H9 (cell line): ENCODE measurements at regions not wholly inside any gene's neighbourhood (a gene's known extent, or its start where the extent isn't known, plus 50 kb on each side); places are given as distances from the start of the nearest gene placed in this dataset.
"Not testable (repeated sequence)": the region's sequence is repeated elsewhere in the genome, so short reads cannot be mapped to it uniquely, and the experiment has no call there.

Source experiments
- DNase-seq: peaks from one replicate; pipeline ENCODE4 v3.0.0-alpha.2; 2017
- H2AFZ ChIP-seq: one replicate; pipeline ENCODE4 v1.6.1; 2013; ENCODE audit warnings: mild to moderate bottlenecking, low read length, control low read depth, moderate library complexity
- H2AK5ac ChIP-seq: 2 replicates; pipeline ENCODE4 v1.6.1; 2013; ENCODE audit warnings: low read length, control low read depth, mixed read lengths; ENCODE audit not compliant: insufficient read length
- H2BK120ac ChIP-seq: one replicate; pipeline ENCODE4 v1.6.1; 2013; ENCODE audit warnings: low read depth, mild to moderate bottlenecking, low read length, control low read depth, inconsistent platforms; ENCODE audit not compliant: poor library complexity, severe bottlenecking
- H2BK12ac ChIP-seq: 2 replicates; pipeline ENCODE4 v1.6.1; 2013; ENCODE audit warnings: low read length, control low read depth, mixed read lengths, low read depth; ENCODE audit not compliant: insufficient read length
- H2BK15ac ChIP-seq: 2 replicates; pipeline ENCODE4 v1.6.1; 2013; ENCODE audit warnings: low read depth, low read length, control low read depth
- H2BK20ac ChIP-seq: one replicate; pipeline ENCODE4 v1.6.1; 2013; ENCODE audit warnings: low read depth, mild to moderate bottlenecking, low read length, control low read depth, inconsistent platforms; ENCODE audit not compliant: poor library complexity, severe bottlenecking
- H2BK5ac ChIP-seq: 2 replicates; pipeline ENCODE4 v1.6.1; 2013; ENCODE audit warnings: low read length, control low read depth, mixed read lengths; ENCODE audit not compliant: insufficient read length
- H3K14ac ChIP-seq: 2 replicates; pipeline ENCODE4 v1.6.1; 2013; ENCODE audit warnings: low read length, control low read depth; ENCODE audit not compliant: insufficient read depth
- H3K18ac ChIP-seq: 2 replicates; pipeline ENCODE4 v1.6.1; 2013; ENCODE audit warnings: low read depth, mild to moderate bottlenecking, mixed read lengths, low read length, control low read depth; ENCODE audit not compliant: insufficient read length
- H3K23ac ChIP-seq: 2 replicates; pipeline ENCODE4 v1.6.1; 2013; ENCODE audit warnings: low read length, control low read depth, mixed read lengths, low read depth; ENCODE audit not compliant: insufficient read length
- H3K23me2 ChIP-seq: 2 replicates; pipeline ENCODE4 v1.6.1; 2013; ENCODE audit warnings: low read depth, mild to moderate bottlenecking, mixed read lengths, low read length, control low read depth; ENCODE audit not compliant: insufficient read length, poor library complexity, severe bottlenecking
- H3K27ac ChIP-seq: 2 replicates; pipeline ENCODE4 v1.5.1; 2013; ENCODE audit warnings: low read length, control low read depth, mixed read lengths, low read depth; ENCODE audit not compliant: insufficient read length
- H3K27me3 ChIP-seq: 2 replicates; pipeline ENCODE4 v1.6.1; 2013; ENCODE audit warnings: low read length, control low read depth, inconsistent platforms; ENCODE audit not compliant: insufficient read depth
- H3K4ac ChIP-seq: 2 replicates; pipeline ENCODE4 v1.6.1; 2013; ENCODE audit warnings: low read depth, mild to moderate bottlenecking, control low read depth, inconsistent platforms, low read length, moderate library complexity
- H3K4me1 ChIP-seq: 2 replicates; pipeline ENCODE4 v1.6.1; 2013; ENCODE audit warnings: low read length, control low read depth, inconsistent platforms; ENCODE audit not compliant: insufficient read depth
- H3K4me2 ChIP-seq: 2 replicates; pipeline ENCODE4 v1.6.1; 2013; ENCODE audit warnings: low read length, control low read depth, mixed read lengths; ENCODE audit not compliant: insufficient read length, insufficient read depth
- H3K56ac ChIP-seq: 2 replicates; pipeline ENCODE4 v1.6.1; 2013; ENCODE audit warnings: low read depth, mild to moderate bottlenecking, mixed read lengths, low read length, control low read depth; ENCODE audit not compliant: insufficient read length
- H3K79me1 ChIP-seq: 2 replicates; pipeline ENCODE4 v1.6.1; 2013; ENCODE audit warnings: low read depth, mild to moderate bottlenecking, moderate library complexity, low read length, control low read depth, inconsistent platforms; ENCODE audit not compliant: insufficient read depth, poor library complexity, severe bottlenecking
- H3K79me2 ChIP-seq: 2 replicates; pipeline ENCODE4 v1.6.1; 2013; ENCODE audit warnings: low read length, control low read depth, inconsistent platforms; ENCODE audit not compliant: insufficient read depth
- H3K9ac ChIP-seq: 2 replicates; pipeline ENCODE4 v1.6.1; 2013; ENCODE audit warnings: low read length, control low read depth, mixed read lengths; ENCODE audit not compliant: insufficient read length; ENCODE audit errors: extremely low read depth
- H3K9me3 ChIP-seq: one replicate; pipeline ENCODE4 v1.6.1; 2013; ENCODE audit warnings: low read depth, low read length, inconsistent platforms; ENCODE audit not compliant: control insufficient read depth
- H3T11ph ChIP-seq: one replicate; pipeline ENCODE4 v1.6.1; 2013; ENCODE audit warnings: mild to moderate bottlenecking, low read length, control low read depth, inconsistent platforms
- H4K20me1 ChIP-seq: one replicate; pipeline ENCODE4 v1.6.1; 2013; ENCODE audit not compliant: control insufficient read depth, insufficient read length, insufficient read depth
- H4K5ac ChIP-seq: 2 replicates; pipeline ENCODE4 v1.6.1; 2013; ENCODE audit warnings: low read depth, mild to moderate bottlenecking, mixed read lengths, low read length, control low read depth; ENCODE audit not compliant: insufficient read length
- H4K8ac ChIP-seq: replicated peaks from 2 replicates; pipeline ENCODE4 v1.6.1; 2013; ENCODE audit warnings: low read length, control low read depth, mixed read lengths, low read depth; ENCODE audit not compliant: insufficient read length
- H4K91ac ChIP-seq: 2 replicates; pipeline ENCODE4 v1.6.1; 2013; ENCODE audit warnings: low read depth, mild to moderate bottlenecking, moderate library complexity, mixed read lengths, low read length, control low read depth; ENCODE audit not compliant: insufficient read length
- H3K27ac Mint-ChIP-seq, 3 experiments: 2 replicates in 2 of 3; 3 replicates in 1 of 3; pipeline ENCODE4 v1.8.0; 2020 to 2021; ENCODE audit warnings: mixed read lengths in 3 of 3, mild to moderate bottlenecking in 1 of 3, moderate library complexity in 1 of 3
- H3K27me3 Mint-ChIP-seq: 2 replicates; pipeline ENCODE4 v1.8.0; 2021; ENCODE audit warnings: low read depth, mild to moderate bottlenecking, moderate library complexity, mixed read lengths
- H3K36me3 Mint-ChIP-seq, 3 experiments: 2 replicates in 2 of 3; 3 replicates in 1 of 3; pipeline ENCODE4 v1.8.0; 2020 to 2021; ENCODE audit warnings: low read depth in 3 of 3, mixed read lengths in 3 of 3; ENCODE audit not compliant: insufficient read depth in 1 of 3
- H3K4me1 Mint-ChIP-seq, 2 experiments: 2 replicates each; pipeline ENCODE4 v1.8.0; 2020; ENCODE audit warnings: mixed read lengths in 2 of 2
- H3K4me3 Mint-ChIP-seq, 2 experiments: 2 replicates in 1 of 2; 3 replicates in 1 of 2; pipeline ENCODE4 v1.8.0; 2020 to 2021; ENCODE audit warnings: mild to moderate bottlenecking in 2 of 2, mixed read lengths in 2 of 2, moderate library complexity in 1 of 2
- H3K9me3 Mint-ChIP-seq, 2 experiments: 2 replicates in 1 of 2; 3 replicates in 1 of 2; pipeline ENCODE4 v1.8.0; 2020; ENCODE audit warnings: mild to moderate bottlenecking in 2 of 2, mixed read lengths in 2 of 2, moderate library complexity in 1 of 2
- WGBS: extraction: QIAGEN DNeasy Blood & Tissue Kit; methylation state at CpG from one replicate; pipeline ENCODE4 v1.1.7; 2013; ENCODE audit warnings: missing lambda C conversion rate, low lambda C conversion rate, mixed read lengths; ENCODE audit not compliant: insufficient read length; ENCODE audit errors: extremely low coverage; 5-methylcytosine and 5-hydroxymethylcytosine counted together
- TF ChIP-seq, protein P1 (sequence below): fragments of 200-600 bp; sonication (generic); conservative IDR thresholded peaks from 3 replicates; pipeline ENCODE4 v1.8.0; 2021; ENCODE audit warnings: antibody characterized with exemption, mild to moderate bottlenecking

DNA sequence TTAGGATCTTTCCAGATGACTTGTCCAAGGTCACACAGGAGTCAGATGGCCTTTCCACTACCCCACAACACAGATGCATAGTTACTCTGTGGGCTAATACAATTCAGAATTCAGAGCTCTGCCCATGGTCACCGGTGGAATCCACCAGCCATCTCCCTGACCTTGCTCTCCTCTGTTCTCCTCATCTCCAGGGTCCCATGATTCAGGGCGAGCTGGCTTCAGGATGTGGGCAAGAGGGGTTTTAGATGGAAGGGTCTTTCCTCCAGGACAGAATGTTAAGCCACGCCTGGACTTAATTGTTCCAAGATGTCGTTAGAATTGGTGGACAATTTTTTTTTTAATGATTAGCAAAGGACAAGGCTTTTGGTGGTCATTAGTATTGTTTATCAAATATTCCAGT, 81.7 kb upstream of the LARP1 start:
- H3K56ac ChIP-seq: no peak overlapping the region
- H2AFZ ChIP-seq: no peak overlapping the region
- H3K27me3 ChIP-seq: no peaks in the 10 kb centered on the region
- Mint-ChIP-seq H3K4me1 (peaks cover 5% of the 10 kb centered on the region in 2 experiments), H3K9me3 (peaks cover 6 to 13% of the 10 kb centered on the region in 2 experiments), H3K27ac (no peak overlapping the region), H3K4me3 (no peak overlapping the region), H3K36me3 (peaks cover 4 to 6% (median 6%) of the 10 kb centered on the region in 3 experiments; a peak in 5 of 7 replicates), H3K27me3 (no peaks in the 10 kb centered on the region)
- no peak for DNase-seq
- no peaks in the 10 kb centered on the region for H3K9me3 ChIP-seq
- TF ChIP-seq, protein P1, sequence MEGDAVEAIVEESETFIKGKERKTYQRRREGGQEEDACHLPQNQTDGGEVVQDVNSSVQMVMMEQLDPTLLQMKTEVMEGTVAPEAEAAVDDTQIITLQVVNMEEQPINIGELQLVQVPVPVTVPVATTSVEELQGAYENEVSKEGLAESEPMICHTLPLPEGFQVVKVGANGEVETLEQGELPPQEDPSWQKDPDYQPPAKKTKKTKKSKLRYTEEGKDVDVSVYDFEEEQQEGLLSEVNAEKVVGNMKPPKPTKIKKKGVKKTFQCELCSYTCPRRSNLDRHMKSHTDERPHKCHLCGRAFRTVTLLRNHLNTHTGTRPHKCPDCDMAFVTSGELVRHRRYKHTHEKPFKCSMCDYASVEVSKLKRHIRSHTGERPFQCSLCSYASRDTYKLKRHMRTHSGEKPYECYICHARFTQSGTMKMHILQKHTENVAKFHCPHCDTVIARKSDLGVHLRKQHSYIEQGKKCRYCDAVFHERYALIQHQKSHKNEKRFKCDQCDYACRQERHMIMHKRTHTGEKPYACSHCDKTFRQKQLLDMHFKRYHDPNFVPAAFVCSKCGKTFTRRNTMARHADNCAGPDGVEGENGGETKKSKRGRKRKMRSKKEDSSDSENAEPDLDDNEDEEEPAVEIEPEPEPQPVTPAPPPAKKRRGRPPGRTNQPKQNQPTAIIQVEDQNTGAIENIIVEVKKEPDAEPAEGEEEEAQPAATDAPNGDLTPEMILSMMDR: no peak
- no peaks in the 10 kb centered on the region for H3K23me2 ChIP-seq
- no peak overlapping the region for H3K27ac ChIP-seq
- H3K14ac ChIP-seq: no peak overlapping the region
- no peak overlapping the region for H3T11ph ChIP-seq
- H2BK120ac ChIP-seq: no peak overlapping the region
- H4K20me1 ChIP-seq: no peaks in the 10 kb centered on the region
- no peak overlapping the region for H2BK5ac ChIP-seq
- no peaks in the 10 kb centered on the region for H3K79me1 ChIP-seq
- H3K79me2 ChIP-seq: no peaks in the 10 kb centered on the region
- H3K4ac ChIP-seq: no peak overlapping the region
- peaks cover 4% of the 10 kb centered on the region; the same call in 1 of the 2 replicates for H3K4me1 ChIP-seq
- no peak overlapping the region for H2BK15ac ChIP-seq
- no peak overlapping the region for H4K5ac ChIP-seq
- H2BK12ac ChIP-seq: no peak overlapping the region
- H2AK5ac ChIP-seq: no peak overlapping the region
- no peak overlapping the region for H2BK20ac ChIP-seq
- H3K9ac ChIP-seq: no peak overlapping the region
- no peak overlapping the region for H3K23ac ChIP-seq
- no peak overlapping the region for H4K91ac ChIP-seq
- no CpG with 5 or more reads among the region's 4 CpGs for WGBS
- H3K18ac ChIP-seq: no peak overlapping the region
- no peak overlapping the region for H3K4me2 ChIP-seq
- no peak overlapping the region for H4K8ac ChIP-seq

DNA sequence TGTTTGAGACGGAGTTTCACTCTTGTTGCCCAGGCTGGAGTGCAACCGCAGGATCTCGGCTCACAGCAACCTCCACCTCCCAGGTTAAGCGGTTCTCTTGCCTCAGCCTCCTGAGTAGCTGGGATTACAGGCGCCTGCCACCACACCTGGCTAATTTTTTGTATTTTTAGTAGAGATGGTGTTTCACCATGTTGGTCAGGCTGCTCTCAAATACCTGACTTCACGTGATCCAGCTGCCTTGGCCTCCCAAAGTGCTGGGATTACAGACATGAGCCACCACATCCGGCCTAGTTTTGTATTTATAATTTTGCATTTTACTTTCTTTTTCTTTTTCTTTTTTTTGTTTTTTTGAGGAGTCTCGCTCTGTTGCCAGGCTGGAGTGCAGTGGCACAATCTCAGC, 85.3 kb upstream of the LARP1 start:
- not testable (repeated sequence) for H2BK15ac ChIP-seq, H3K4me2 ChIP-seq, H4K20me1 ChIP-seq, H4K5ac ChIP-seq, H2BK20ac ChIP-seq, H2BK12ac ChIP-seq, H3K27ac Mint-ChIP-seq, H3K27me3 ChIP-seq, H3K79me2 ChIP-seq, H2AFZ ChIP-seq, H3K4me3 Mint-ChIP-seq, H3K18ac ChIP-seq, H2AK5ac ChIP-seq, H3K27ac ChIP-seq, H4K91ac ChIP-seq, H3T11ph ChIP-seq, H3K4me1 ChIP-seq, H3K14ac ChIP-seq, H3K9ac ChIP-seq, H3K56ac ChIP-seq, H2BK120ac ChIP-seq, H3K4ac ChIP-seq, H4K8ac ChIP-seq, H3K23ac ChIP-seq, H3K4me1 Mint-ChIP-seq, H3K27me3 Mint-ChIP-seq, H3K23me2 ChIP-seq, H2BK5ac ChIP-seq, DNase-seq, H3K79me1 ChIP-seq
- Mint-ChIP-seq H3K36me3 (peaks cover 10 to 22% (median 17%) of the 10 kb centered on the region in 3 experiments), H3K9me3 (peaks cover 20 to 30% of the 10 kb centered on the region in 2 experiments)
- peaks cover 11% of the 10 kb centered on the region for H3K9me3 ChIP-seq
- no CpG with 5 or more reads among the region's 8 CpGs for WGBS
